Tibial artery (tissue), 4 donors: ENCODE measurements at regions not wholly inside any gene's neighbourhood (a gene's known extent, or its start where the extent isn't known, plus 50 kb on each side); places are given as distances from the start of the nearest gene placed in this dataset.

Source experiments
- DNase-seq, 2 donors: peaks; one replicate each; pipeline ENCODE4 v3.0.0-alpha.2; 2019
- H3K27ac ChIP-seq, 2 donors: fragments of 200-600 bp; sonication (generic) in 1 of 2; 1 replicate in 1 of 2; 2 replicates in 1 of 2; pipeline ENCODE4 v1.5.1; 2018 to 2019; ENCODE audit warnings: mild to moderate bottlenecking in 1 of 2
- H3K27me3 ChIP-seq, 2 donors: fragments of 200-600 bp; sonication (generic) in 1 of 2; one replicate each; pipeline versions ENCODE4 v1.5.1 to v1.6.0; 2016 to 2019
- H3K36me3 ChIP-seq, 3 donors: fragments of 200-600 bp; sonication (generic) in 2 of 3; one replicate each; pipeline ENCODE4 v1.5.1; 2016 to 2019; ENCODE audit warnings: mild to moderate bottlenecking in 2 of 3
- H3K4me1 ChIP-seq, 4 donors: fragments of 200-600 bp; sonication (generic) in 2 of 4; 1 replicate in 3 of 4; 2 replicates in 1 of 4; pipeline ENCODE4 v1.5.1; 2016 to 2019
- H3K4me3 ChIP-seq, 2 donors: fragments of 200-600 bp; sonication (generic) in 1 of 2; 1 replicate in 1 of 2; 2 replicates in 1 of 2; pipeline ENCODE4 v1.5.1; 2018 to 2019; ENCODE audit warnings: mild to moderate bottlenecking in 2 of 2
- H3K9me3 ChIP-seq, 3 donors: fragments of 200-600 bp; sonication (generic) in 1 of 3; one replicate each; pipeline ENCODE4 v1.5.1; 2016 to 2019
- intact Hi-C: fragments of 100-400 bp; cut with DNase I; formaldehyde crosslinking; loops from one replicate; pipeline ENCODE4 v1.15.0; 2023; ENCODE audit warnings: low total_unique reads
- TF ChIP-seq, protein P1 (sequence below), 2 experiments: fragments of 200-600 bp in 1 of 2; fragments of 450-650 bp in 1 of 2; IDR thresholded peaks; one replicate each; pipeline ENCODE4 v1.5.1; 2017 to 2019; ENCODE audit warnings: antibody characterized with exemption in 2 of 2, mild to moderate bottlenecking in 1 of 2, moderate library complexity in 1 of 2

DNA sequence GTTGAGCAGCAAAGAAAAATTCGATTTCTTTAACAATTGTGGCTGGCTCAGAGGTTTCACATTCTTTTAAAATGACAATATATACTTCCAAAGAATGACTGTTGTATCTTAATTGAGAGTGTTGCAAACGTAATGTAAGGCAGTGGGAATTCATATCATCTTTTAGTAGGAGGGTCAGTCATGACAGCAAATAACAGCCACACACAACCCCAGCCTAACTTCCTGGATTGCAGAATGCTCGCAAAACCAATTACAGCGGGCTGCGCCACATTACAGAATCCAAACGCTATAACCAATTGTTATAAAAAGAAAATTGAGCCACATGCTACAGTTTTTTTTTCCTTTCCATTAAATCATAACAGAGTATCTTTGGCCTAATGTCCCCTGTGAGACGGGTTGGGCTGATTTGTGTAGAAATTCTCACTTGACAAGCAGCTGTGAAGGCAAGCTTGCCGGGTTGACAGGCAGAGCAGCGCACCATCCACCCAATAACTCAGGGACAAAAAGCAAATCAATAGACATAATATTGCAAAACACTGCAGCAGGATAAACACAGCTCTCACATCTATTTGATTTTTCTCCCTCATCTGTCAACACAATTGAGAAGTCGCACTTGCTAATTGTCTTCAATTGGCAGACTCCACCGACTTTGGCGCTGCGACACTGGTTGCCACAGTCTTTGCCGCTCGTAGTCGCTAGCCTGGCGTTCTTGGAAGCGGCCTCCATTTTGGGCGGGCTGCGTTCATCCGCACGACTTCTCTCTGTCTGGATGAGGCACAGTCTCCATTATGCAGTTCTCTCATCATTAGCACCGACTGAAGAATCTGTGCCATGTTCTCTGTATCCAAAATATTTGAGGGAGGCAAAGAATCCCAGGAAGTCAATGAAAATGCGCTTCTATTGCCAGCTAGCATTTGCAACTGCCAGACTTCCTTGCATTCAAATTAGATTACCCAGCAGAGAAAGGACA, 95.0 kb upstream of the CCDC68 start:
- no peaks in the 10 kb centered on the region for H3K9me3 ChIP-seq
- no peaks in the 10 kb centered on the region for H3K4me1 ChIP-seq
- TF ChIP-seq, protein P1, sequence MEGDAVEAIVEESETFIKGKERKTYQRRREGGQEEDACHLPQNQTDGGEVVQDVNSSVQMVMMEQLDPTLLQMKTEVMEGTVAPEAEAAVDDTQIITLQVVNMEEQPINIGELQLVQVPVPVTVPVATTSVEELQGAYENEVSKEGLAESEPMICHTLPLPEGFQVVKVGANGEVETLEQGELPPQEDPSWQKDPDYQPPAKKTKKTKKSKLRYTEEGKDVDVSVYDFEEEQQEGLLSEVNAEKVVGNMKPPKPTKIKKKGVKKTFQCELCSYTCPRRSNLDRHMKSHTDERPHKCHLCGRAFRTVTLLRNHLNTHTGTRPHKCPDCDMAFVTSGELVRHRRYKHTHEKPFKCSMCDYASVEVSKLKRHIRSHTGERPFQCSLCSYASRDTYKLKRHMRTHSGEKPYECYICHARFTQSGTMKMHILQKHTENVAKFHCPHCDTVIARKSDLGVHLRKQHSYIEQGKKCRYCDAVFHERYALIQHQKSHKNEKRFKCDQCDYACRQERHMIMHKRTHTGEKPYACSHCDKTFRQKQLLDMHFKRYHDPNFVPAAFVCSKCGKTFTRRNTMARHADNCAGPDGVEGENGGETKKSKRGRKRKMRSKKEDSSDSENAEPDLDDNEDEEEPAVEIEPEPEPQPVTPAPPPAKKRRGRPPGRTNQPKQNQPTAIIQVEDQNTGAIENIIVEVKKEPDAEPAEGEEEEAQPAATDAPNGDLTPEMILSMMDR (IDR thresholded peaks at IDR 0.05), result no peak
- intact Hi-C loops, result no loop called here
- no peak overlapping the region for H3K4me3 ChIP-seq
- no peaks in the 10 kb centered on the region for H3K27me3 ChIP-seq
- no peaks in the 10 kb centered on the region for H3K36me3 ChIP-seq
- no peak overlapping the region for H3K27ac ChIP-seq
- DNase-seq, result no peak

DNA sequence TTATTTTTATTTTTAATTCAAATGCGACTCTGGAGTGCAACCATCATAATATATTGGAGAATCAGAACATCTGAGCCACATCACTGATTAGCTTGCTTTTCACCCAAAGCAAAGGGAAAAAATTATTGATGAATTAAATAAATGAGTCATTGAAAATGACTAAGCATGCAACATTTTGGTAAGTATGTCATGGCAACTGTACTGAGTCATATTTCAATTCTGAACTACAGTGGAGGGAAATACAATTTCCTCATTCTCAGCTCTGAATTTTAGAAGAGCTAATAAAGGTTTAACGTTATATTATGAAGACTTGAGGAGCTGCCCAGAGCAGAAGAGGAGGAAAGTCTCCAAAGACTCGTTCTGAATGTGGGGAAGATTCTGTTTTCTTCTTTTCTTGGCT, 89.6 kb upstream of the CCDC68 start:
- H3K36me3 ChIP-seq, result no peaks in the 10 kb centered on the region

DNA sequence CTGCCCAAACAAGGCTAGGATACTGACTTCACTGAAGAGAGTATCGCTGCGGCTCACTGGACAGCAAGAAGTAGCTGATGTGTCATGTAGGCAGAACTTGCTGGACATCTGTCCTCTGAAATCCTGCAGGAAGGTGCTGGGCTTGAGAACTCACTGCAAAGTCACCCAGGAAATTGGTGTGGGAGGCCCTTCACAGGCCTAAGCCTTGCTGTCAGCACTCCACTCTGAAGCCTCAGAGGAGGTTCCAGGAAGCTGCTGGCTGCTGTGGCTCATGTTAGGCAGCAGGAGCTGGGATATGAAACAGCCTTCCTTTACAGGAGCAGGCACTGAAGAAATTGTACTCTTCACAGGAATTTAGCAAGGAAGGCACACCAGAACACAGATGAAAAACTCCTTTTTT, 88.3 kb upstream of the CCDC68 start:
- intact Hi-C loops, result no loop called here
- TF ChIP-seq, protein P1 (IDR thresholded peaks at IDR 0.05), result no peak

More for the DNA sequence above, 89.6 kb upstream of the CCDC68 start:
- Histone ChIP-seq H3K27me3 (no peaks in the 10 kb centered on the region), H3K4me1 (no peaks in the 10 kb centered on the region), H3K9me3 (no peaks in the 10 kb centered on the region), H3K4me3 (no peak overlapping the region), H3K27ac (no peak overlapping the region)
- TF ChIP-seq, protein P1 (IDR thresholded peaks at IDR 0.05), result no peak
- intact Hi-C loops, result no loop called here
- DNase-seq, result no peak

DNA sequence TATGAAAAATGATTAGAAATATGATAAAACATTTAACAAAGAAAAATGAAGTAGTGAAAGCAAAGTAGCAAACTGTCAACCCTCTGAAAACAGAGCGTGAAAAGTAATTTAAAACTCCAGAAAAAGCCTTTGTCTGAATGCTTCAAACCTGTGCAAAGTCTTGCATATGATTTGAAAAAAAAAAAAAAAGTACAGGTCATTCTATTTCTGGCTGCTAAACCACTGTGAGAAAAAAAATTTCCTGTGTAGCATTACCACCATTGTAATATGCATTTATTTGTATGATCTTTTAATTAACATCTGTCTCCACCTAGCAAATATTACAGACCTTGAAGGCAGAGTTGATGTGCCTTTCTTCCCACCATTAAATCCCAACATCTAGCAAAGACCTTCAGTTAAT, 82.1 kb upstream of the CCDC68 start:
- Histone ChIP-seq H3K27me3 (no peaks in the 10 kb centered on the region), H3K27ac (no peak overlapping the region), H3K4me3 (no peak overlapping the region), H3K36me3 (no peaks in the 10 kb centered on the region), H3K9me3 (no peaks in the 10 kb centered on the region), H3K4me1 (no peaks in the 10 kb centered on the region)
- intact Hi-C loops, result no loop called here
- DNase-seq, result no peak
- TF ChIP-seq, protein P1 (IDR thresholded peaks at IDR 0.05), result no peak

More for the DNA sequence above, 88.3 kb upstream of the CCDC68 start:
- Histone ChIP-seq H3K27ac (no peak overlapping the region), H3K4me1 (no peaks in the 10 kb centered on the region), H3K4me3 (no peak overlapping the region), H3K9me3 (no peaks in the 10 kb centered on the region), H3K27me3 (no peaks in the 10 kb centered on the region), H3K36me3 (no peaks in the 10 kb centered on the region)
- no peak for DNase-seq

DNA sequence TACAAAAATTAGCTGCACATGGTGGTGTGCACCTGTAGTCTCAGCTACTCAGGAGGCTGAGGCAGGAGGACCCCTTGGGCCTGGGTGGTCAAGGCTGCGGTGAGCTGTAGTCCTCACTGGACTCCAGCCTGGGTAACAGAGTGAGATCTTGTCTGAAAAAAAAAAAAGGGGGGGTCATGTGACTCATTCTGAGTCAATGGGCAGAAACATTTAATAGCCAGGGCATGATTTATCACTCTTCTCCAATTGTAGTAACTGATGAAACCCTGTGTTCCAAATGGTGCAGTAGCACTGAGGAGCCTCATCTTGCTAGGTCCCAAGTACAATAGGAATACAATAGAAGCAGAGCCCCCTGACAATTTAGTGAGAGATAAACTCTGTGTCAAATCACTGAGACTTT, 78.9 kb upstream of the CCDC68 start:
- intact Hi-C loops, result no loop called here
- Histone ChIP-seq H3K27ac (no peak overlapping the region), H3K27me3 (no peaks in the 10 kb centered on the region), H3K4me1 (no peaks in the 10 kb centered on the region), H3K9me3 (no peaks in the 10 kb centered on the region), H3K36me3 (no peaks in the 10 kb centered on the region), H3K4me3 (no peak overlapping the region)
- TF ChIP-seq, protein P1 (IDR thresholded peaks at IDR 0.05), result no peak
- no peak for DNase-seq
